HEK293T (cell line): ENCODE measurements at regions not wholly inside any gene's neighbourhood (a gene's known extent, or its start where the extent isn't known, plus 50 kb on each side); places are given as distances from the start of the nearest gene placed in this dataset.

Experiments
- FOXA1 ChIP-seq: fragments of 450-650 bp; IDR thresholded peaks from 2 replicates; pipeline ENCODE4 v1.6.1; 2016; ENCODE audit warnings: mild to moderate bottlenecking
- FOXK2 ChIP-seq: fragments of 450-650 bp; IDR thresholded peaks from 2 replicates; pipeline ENCODE4 v1.6.1; 2016; ENCODE audit warnings: mild to moderate bottlenecking
- FOXM1 ChIP-seq: fragments of 450-650 bp; IDR thresholded peaks from 2 replicates; pipeline ENCODE4 v1.6.1; 2017; ENCODE audit warnings: mild to moderate bottlenecking, borderline replicate concordance
- LEF1 ChIP-seq: fragments of 450-650 bp; IDR thresholded peaks from 2 replicates; pipeline ENCODE4 v1.6.1; 2017; ENCODE audit warnings: mild to moderate bottlenecking, borderline replicate concordance
- SP1 ChIP-seq: fragments of 450-650 bp; IDR thresholded peaks from 2 replicates; pipeline ENCODE4 v1.6.1; 2017

DNA sequence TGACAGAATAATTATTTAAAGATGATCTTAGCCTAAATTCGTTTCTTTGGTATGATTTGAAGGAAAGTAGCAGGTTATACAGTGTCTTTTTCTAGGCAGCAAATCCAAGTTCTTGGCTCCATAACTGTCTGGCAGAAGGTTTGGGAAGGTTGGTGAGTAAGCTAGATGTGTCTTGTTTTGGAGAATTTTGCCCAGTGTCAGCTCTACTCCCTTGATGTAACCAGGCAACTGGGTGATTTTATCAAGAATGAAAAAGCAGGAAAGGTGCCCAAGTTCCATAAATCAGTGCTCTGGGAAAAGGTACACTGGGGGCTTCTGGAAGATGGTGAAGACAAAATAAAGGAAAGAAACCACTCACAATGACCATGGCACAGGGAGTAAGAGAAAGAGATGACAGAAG lies 71.5 kb upstream of the USP47 start:
- TF ChIP-seq FOXA1 (no peak), SP1 (no peak), FOXK2 (no peak), FOXM1 (no peak), LEF1 (no peak)
